ENCODE measurements at regions not wholly inside any gene's neighbourhood (a gene's known extent, or its start where the extent isn't known, plus 50 kb on each side); places are given as distances from the start of the nearest gene placed in this dataset.

- TF ChIP-seq CTCF (conservative IDR thresholded peaks at IDR 0.05; ENCODE audit: low read length) (no peak), EZH2phosphoT487 (IDR thresholded peaks at IDR 0.05; ENCODE audit: borderline replicate concordance) (no peak)
These were observed 57.5 kb upstream of the PPP1R3C start for GRCh38 chr10:91690412-91690811.

Measured in Loucy (cell line).